Neuronal stem cell (in vitro differentiated cells): ENCODE measurements at regions not wholly inside any gene's neighbourhood (a gene's known extent, or its start where the extent isn't known, plus 50 kb on each side); places are given as distances from the start of the nearest gene placed in this dataset.

Source experiments
- DNase-seq: peaks from one replicate; pipeline ENCODE4 v3.0.0-alpha.2; 2013; ENCODE audit warnings: low spot score
- H2AFZ ChIP-seq: one replicate; pipeline ENCODE4 v1.6.1; 2013; ENCODE audit warnings: mild to moderate bottlenecking, low read length, inconsistent platforms
- H2AK5ac ChIP-seq: 2 replicates; pipeline ENCODE4 v1.6.1; 2013; ENCODE audit warnings: low read depth, mild to moderate bottlenecking, inconsistent platforms, low read length, moderate library complexity, mixed read lengths
- H2BK120ac ChIP-seq: 2 replicates; pipeline ENCODE4 v1.6.1; 2013; ENCODE audit warnings: low read depth, mild to moderate bottlenecking, inconsistent platforms, low read length, moderate library complexity, mixed read lengths
- H2BK12ac ChIP-seq: one replicate; pipeline ENCODE4 v1.6.1; 2013; ENCODE audit warnings: low read length, inconsistent platforms
- H2BK15ac ChIP-seq: 2 replicates; pipeline ENCODE4 v1.6.1; 2013; ENCODE audit warnings: mild to moderate bottlenecking, low read length, inconsistent platforms, mixed read lengths
- H2BK5ac ChIP-seq: one replicate; pipeline ENCODE4 v1.6.1; 2013; ENCODE audit warnings: inconsistent platforms, mild to moderate bottlenecking, low read length, moderate library complexity
- H3K14ac ChIP-seq: one replicate; pipeline ENCODE4 v1.6.1; 2013; ENCODE audit warnings: low read length, inconsistent platforms
- H3K18ac ChIP-seq: 2 replicates; pipeline ENCODE4 v1.6.1; 2013; ENCODE audit warnings: low read length, inconsistent platforms
- H3K23ac ChIP-seq: 2 replicates; pipeline ENCODE4 v1.6.1; 2013; ENCODE audit warnings: low read depth, mild to moderate bottlenecking, mixed read lengths, low read length, inconsistent platforms; ENCODE audit not compliant: poor library complexity
- H3K27ac ChIP-seq: replicated peaks from 3 replicates; pipeline ENCODE4 v1.5.1; 2013; ENCODE audit warnings: low read length, inconsistent platforms
- H3K27me3 ChIP-seq, 3 experiments: 2 replicates each; pipeline ENCODE4 v1.6.1; 2013; ENCODE audit warnings: low read length in 3 of 3, mild to moderate bottlenecking in 2 of 3, inconsistent platforms in 1 of 3, low read depth in 1 of 3, mixed read lengths in 1 of 3, moderate library complexity in 1 of 3; ENCODE audit not compliant: control insufficient read depth in 3 of 3, insufficient read depth in 3 of 3
- H3K36me3 ChIP-seq, 2 donors: replicated peaks in 1 of 2; 2 replicates each; pipeline ENCODE4 v1.6.1; 2013; ENCODE audit warnings: low read length in 2 of 2; ENCODE audit not compliant: control insufficient read depth in 2 of 2, insufficient read depth in 2 of 2
- H3K4ac ChIP-seq: 2 replicates; pipeline ENCODE4 v1.6.1; 2013; ENCODE audit warnings: inconsistent platforms, mild to moderate bottlenecking, low read length, moderate library complexity
- H3K4me1 ChIP-seq, 2 donors: 1 replicate in 1 of 2; 2 replicates in 1 of 2; pipeline ENCODE4 v1.6.1; 2013; ENCODE audit warnings: low read length in 2 of 2, low read depth in 1 of 2; ENCODE audit not compliant: control insufficient read depth in 2 of 2, insufficient read depth in 1 of 2
- H3K4me2 ChIP-seq: one replicate; pipeline ENCODE4 v1.6.1; 2013; ENCODE audit warnings: mild to moderate bottlenecking, low read length, inconsistent platforms; ENCODE audit not compliant: insufficient read depth, poor library complexity, severe bottlenecking
- H3K4me3 ChIP-seq, 2 donors: 2 replicates each; pipeline ENCODE4 v1.5.1; 2013; ENCODE audit warnings: low read length in 2 of 2, mild to moderate bottlenecking in 2 of 2, inconsistent platforms in 1 of 2, moderate library complexity in 1 of 2
- H3K79me1 ChIP-seq: one replicate; pipeline ENCODE4 v1.6.1; 2013; ENCODE audit warnings: low read depth, mild to moderate bottlenecking, inconsistent platforms, low read length, moderate library complexity
- H3K9ac ChIP-seq: one replicate; pipeline ENCODE4 v1.6.1; 2013; ENCODE audit warnings: mild to moderate bottlenecking, low read depth, low read length, inconsistent platforms; ENCODE audit not compliant: poor library complexity
- H3K9me3 ChIP-seq, 2 donors: replicated peaks in 1 of 2; 2 replicates each; pipeline versions ENCODE3 to v1.6.1; 2013; ENCODE audit warnings: low read length in 2 of 2, mild to moderate bottlenecking in 2 of 2, inconsistent platforms in 1 of 2, low read depth in 1 of 2, mixed read lengths in 1 of 2, moderate library complexity in 1 of 2; ENCODE audit not compliant: control insufficient read depth in 2 of 2, insufficient read depth in 1 of 2
- H4K8ac ChIP-seq: one replicate; pipeline ENCODE4 v1.6.1; 2013; ENCODE audit warnings: low read depth, mild to moderate bottlenecking, inconsistent platforms, low read length, moderate library complexity
- H4K91ac ChIP-seq: one replicate; pipeline ENCODE4 v1.6.1; 2013; ENCODE audit warnings: low read length, low read depth, mild to moderate bottlenecking, inconsistent platforms; ENCODE audit not compliant: poor library complexity
- WGBS, 2 donors: extraction: QIAGEN DNeasy Blood & Tissue Kit; methylation state at CpG; one replicate each; pipeline ENCODE4 v1.1.7; 2013; ENCODE audit warnings: missing lambda C conversion rate in 2 of 2, mixed read lengths in 1 of 2; ENCODE audit not compliant: insufficient read length in 2 of 2, insufficient replicate concordance in 1 of 2; ENCODE audit errors: extremely low coverage in 2 of 2; 5-methylcytosine and 5-hydroxymethylcytosine counted together

DNA sequence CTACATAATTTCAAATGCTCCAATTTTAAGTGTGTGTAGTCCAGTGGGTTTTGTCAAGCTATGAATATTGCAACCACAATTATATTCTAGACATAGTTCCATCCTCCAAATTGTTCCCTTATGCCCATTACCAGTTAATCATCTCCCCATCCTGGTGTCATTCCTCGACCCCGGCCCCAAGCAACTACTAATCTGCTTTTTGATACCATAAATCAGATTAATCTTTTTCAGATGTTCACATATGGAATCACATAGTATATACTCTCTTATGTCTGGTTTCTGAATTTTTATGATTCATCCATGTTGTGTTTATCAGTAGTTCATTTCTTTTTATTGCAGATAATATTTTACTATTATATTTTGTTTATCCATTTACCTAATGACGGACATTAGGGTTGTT, 148.4 kb upstream of the RORB start:
- no peak overlapping the region for H2BK120ac ChIP-seq
- H3K79me1 ChIP-seq, result no peaks in the 10 kb centered on the region
- no peak overlapping the region for H3K4ac ChIP-seq
- H2BK5ac ChIP-seq, result no peak overlapping the region
- H3K9me3 ChIP-seq, result no peaks in the 10 kb centered on the region
- no CpG with 5 or more reads among the region's 3 CpGs for WGBS, 2 donors
- no peak overlapping the region for H4K91ac ChIP-seq
- no peaks in the 10 kb centered on the region for H3K36me3 ChIP-seq
- H3K4me3 ChIP-seq, result no peak overlapping the region
- H3K14ac ChIP-seq, result no peak overlapping the region
- H3K4me1 ChIP-seq, result no peaks in the 10 kb centered on the region
- H3K27ac ChIP-seq, result no peak overlapping the region
- H3K9ac ChIP-seq, result no peak overlapping the region
- H3K23ac ChIP-seq, result no peak overlapping the region
- no peaks in the 10 kb centered on the region for H3K27me3 ChIP-seq
- H2BK15ac ChIP-seq, result no peak overlapping the region
- H2AK5ac ChIP-seq, result no peak overlapping the region
- no peak for DNase-seq
- no peak overlapping the region for H2AFZ ChIP-seq
- no peak overlapping the region for H3K18ac ChIP-seq
- no peak overlapping the region for H3K4me2 ChIP-seq
- H2BK12ac ChIP-seq, result no peak overlapping the region
- no peak overlapping the region for H4K8ac ChIP-seq

DNA sequence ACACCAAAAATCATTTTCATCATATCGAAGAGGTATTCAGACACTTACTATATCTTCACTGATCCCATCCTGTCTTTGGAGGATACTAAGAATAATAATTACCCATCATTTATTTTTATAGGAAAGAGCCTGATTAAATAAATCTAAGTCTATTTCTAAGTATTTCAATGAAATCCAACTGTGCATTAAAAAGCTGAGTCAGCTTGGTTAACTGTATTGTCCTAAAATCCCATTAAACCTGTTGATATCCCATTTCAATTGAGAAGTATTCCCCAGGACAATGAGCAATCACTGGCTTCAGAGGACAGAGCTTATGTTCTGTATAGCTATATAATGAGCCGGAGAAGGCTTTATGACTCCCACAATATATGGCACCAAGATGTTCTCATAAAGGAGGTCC, 142.0 kb upstream of the RORB start:
- H3K79me1 ChIP-seq, result no peaks in the 10 kb centered on the region
- no peak overlapping the region for H2BK5ac ChIP-seq
- no peak overlapping the region for H2BK12ac ChIP-seq
- H3K4ac ChIP-seq, result no peak overlapping the region
- no peak overlapping the region for H3K27ac ChIP-seq
- no peak overlapping the region for H2BK15ac ChIP-seq
- no peak for DNase-seq
- H3K9me3 ChIP-seq, result no peaks in the 10 kb centered on the region
- H3K14ac ChIP-seq, result no peak overlapping the region
- H2AK5ac ChIP-seq, result no peak overlapping the region
- H3K4me1 ChIP-seq, result no peaks in the 10 kb centered on the region
- H2AFZ ChIP-seq, result no peak overlapping the region
- no peaks in the 10 kb centered on the region for H3K27me3 ChIP-seq
- no peak overlapping the region for H3K9ac ChIP-seq
- H3K36me3 ChIP-seq, result no peaks in the 10 kb centered on the region
- H3K23ac ChIP-seq, result no peak overlapping the region
- no peak overlapping the region for H3K4me2 ChIP-seq
- no peak overlapping the region for H2BK120ac ChIP-seq
- H3K18ac ChIP-seq, result no peak overlapping the region
- H4K8ac ChIP-seq, result no peak overlapping the region
- no CpG with 5 or more reads among the region's 2 CpGs for WGBS, 2 donors
- no peak overlapping the region for H3K4me3 ChIP-seq
- H4K91ac ChIP-seq, result no peak overlapping the region

GRCh38 chr9:74357577-74357976, 139.6 kb upstream of the RORB start:
- Histone ChIP-seq H3K4me3 (no peak overlapping the region), H2BK15ac (no peak overlapping the region), H3K79me1 (no peaks in the 10 kb centered on the region), H3K23ac (no peak overlapping the region), H3K36me3 (no peaks in the 10 kb centered on the region), H3K4me1 (no peaks in the 10 kb centered on the region), H3K4ac (no peak overlapping the region), H4K91ac (no peak overlapping the region), H3K18ac (no peak overlapping the region), H2AFZ (no peak overlapping the region), H2BK5ac (no peak overlapping the region), H3K27ac (no peak overlapping the region), H4K8ac (no peak overlapping the region), H2BK120ac (no peak overlapping the region), H2AK5ac (no peak overlapping the region), H2BK12ac (no peak overlapping the region), H3K4me2 (no peak overlapping the region), H3K9me3 (no peaks in the 10 kb centered on the region), H3K27me3 (no peaks in the 10 kb centered on the region), H3K9ac (no peak overlapping the region), H3K14ac (no peak overlapping the region)
- no peak for DNase-seq
- no CpG with 5 or more reads among the region's 2 CpGs for WGBS, 2 donors

DNA sequence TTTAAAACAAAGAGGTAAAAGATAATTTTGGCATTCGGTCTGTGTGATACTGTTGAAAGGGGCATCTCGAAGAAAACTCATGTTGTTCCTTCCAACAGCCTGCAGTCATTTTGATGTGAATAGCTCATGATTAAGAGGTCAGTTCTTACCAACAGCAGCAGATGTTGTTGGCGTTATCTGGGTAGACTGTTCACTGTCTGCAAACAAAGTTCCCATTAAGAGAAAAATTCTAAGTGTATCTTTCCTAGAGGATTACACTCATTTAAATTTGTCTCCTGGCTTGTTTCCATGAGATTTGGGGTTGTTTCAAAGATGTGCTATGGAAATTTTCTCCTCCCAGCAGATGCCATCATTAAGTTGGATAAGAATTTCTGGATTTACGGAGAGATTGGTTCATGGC, 138.2 kb upstream of the RORB start:
- Histone ChIP-seq H3K27ac (no peak overlapping the region), H2BK15ac (no peak overlapping the region), H3K27me3 (no peaks in the 10 kb centered on the region), H4K8ac (no peak overlapping the region), H3K4ac (no peak overlapping the region), H3K4me2 (no peak overlapping the region), H3K4me1 (no peaks in the 10 kb centered on the region), H3K18ac (no peak overlapping the region), H3K36me3 (no peaks in the 10 kb centered on the region), H3K4me3 (no peak overlapping the region), H2BK12ac (no peak overlapping the region), H2AFZ (no peak overlapping the region), H4K91ac (no peak overlapping the region), H3K9ac (no peak overlapping the region), H2BK5ac (no peak overlapping the region), H3K14ac (no peak overlapping the region), H3K23ac (no peak overlapping the region), H3K79me1 (no peaks in the 10 kb centered on the region), H3K9me3 (no peaks in the 10 kb centered on the region), H2AK5ac (no peak overlapping the region), H2BK120ac (no peak overlapping the region)
- no peak for DNase-seq
- no CpG with 5 or more reads among the region's 4 CpGs for WGBS, 2 donors
